Type B pancreatic cell (in vitro differentiated cells): ENCODE measurements at regions not wholly inside any gene's neighbourhood (a gene's known extent, or its start where the extent isn't known, plus 50 kb on each side); places are given as distances from the start of the nearest gene placed in this dataset.

Source experiments
- DNase-seq: peaks from one replicate; pipeline ENCODE4 v3.0.0; 2021; ENCODE audit warnings: mixed read lengths; ENCODE audit not compliant: unreplicated experiment; ENCODE audit errors: extremely low spot score
- H3K27ac Mint-ChIP-seq: 2 replicates; pipeline ENCODE4 v1.8.0; 2021; ENCODE audit warnings: mild to moderate bottlenecking, mixed read lengths
- H3K27me3 Mint-ChIP-seq: 2 replicates; pipeline ENCODE4 v1.8.0; 2021; ENCODE audit warnings: mixed read lengths
- H3K36me3 Mint-ChIP-seq: 2 replicates; pipeline ENCODE4 v1.8.0; 2021; ENCODE audit warnings: mixed read lengths
- H3K4me1 Mint-ChIP-seq: one replicate; pipeline ENCODE4 v1.8.0; 2021; ENCODE audit warnings: mixed read lengths; ENCODE audit not compliant: unreplicated experiment
- H3K4me3 Mint-ChIP-seq: 2 replicates; pipeline ENCODE4 v1.8.0; 2021; ENCODE audit warnings: mild to moderate bottlenecking, mixed read lengths
- H3K9me3 Mint-ChIP-seq: 2 replicates; pipeline ENCODE4 v1.8.0; 2021; ENCODE audit warnings: mixed read lengths
- CTCF ChIP-seq: fragments of 200-600 bp; sonication (generic); conservative IDR thresholded peaks from 2 replicates; pipeline ENCODE4 v1.5.0; 2021; ENCODE audit warnings: antibody characterized with exemption, mild to moderate bottlenecking

DNA sequence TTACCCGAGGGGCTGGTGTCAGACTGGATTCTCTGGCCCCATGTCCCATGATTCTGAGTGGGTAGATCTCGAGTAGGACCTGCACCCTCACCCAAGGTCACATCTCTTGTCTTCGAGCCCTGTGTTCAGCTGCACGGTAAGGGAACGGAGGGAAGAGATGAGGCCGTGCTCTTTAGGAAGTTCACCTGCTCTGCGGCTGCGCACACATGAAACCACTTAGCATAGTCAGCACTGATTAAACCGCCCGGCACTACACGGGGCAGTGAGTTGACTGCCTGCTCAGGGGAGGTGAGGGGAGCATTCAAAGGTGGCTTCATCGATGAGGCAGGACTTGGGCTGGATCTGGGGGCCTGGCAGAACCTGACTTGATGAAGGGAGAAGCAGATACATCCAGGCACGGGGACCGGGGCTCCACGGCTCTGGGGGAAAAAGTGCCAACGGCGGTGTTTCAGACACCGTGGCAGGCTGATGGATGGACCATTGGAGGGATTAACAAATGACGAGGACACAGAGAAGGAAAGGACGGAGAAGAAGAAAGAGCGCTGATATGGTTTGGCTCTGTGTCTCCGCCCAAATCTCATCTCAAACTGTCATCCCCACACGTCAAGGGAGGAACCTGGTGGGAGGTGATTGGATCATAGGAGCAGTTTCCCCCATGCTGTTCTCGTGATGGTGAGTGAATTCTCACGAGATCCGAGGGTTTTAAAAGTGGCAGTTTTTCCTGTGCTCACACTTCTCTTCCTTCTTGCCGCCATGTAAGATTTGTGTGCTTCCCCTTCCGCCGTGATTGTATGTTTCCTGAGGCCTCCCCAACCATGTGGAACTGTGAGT is 248.6 kb downstream of the CYP26B1 start:
- no peak for TF ChIP-seq CTCF
- no peaks in the 10 kb centered on the region for H3K36me3 Mint-ChIP-seq

DNA sequence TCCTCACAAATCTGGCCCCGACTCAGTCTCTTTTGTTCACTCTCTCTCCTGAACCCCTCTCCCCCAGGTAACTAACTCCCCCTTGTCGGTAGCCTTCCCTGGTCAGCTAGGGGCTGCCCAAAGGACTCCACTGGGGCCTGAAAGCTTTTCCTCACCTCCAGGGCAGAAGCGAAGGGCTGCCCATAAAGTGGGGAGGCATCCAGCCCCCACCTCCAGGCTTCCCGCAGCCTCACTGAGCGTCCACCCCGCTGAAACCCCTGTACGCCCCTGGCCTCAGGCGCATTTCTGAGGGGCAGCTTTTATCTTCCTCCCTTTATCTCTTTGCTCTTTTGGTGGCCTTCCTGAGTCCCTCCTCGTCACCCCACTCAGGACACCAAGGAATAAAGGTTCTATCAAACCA is 249.3 kb downstream of the CYP26B1 start:
- peaks cover 40% of the 10 kb centered on the region for H3K27me3 Mint-ChIP-seq
- no peaks in the 10 kb centered on the region for H3K9me3 Mint-ChIP-seq
- H3K4me1 Mint-ChIP-seq: peaks cover 15% of the 10 kb centered on the region
- no peak for TF ChIP-seq CTCF
- no peak overlapping the region for H3K4me3 Mint-ChIP-seq
- no peaks in the 10 kb centered on the region for H3K36me3 Mint-ChIP-seq
- DNase-seq: no peak
- no peak overlapping the region for H3K27ac Mint-ChIP-seq

More for the DNA sequence above, 248.6 kb downstream of the CYP26B1 start:
- Mint-ChIP-seq H3K9me3 (no peaks in the 10 kb centered on the region), H3K27me3 (peaks cover 40% of the 10 kb centered on the region), H3K27ac (no peak overlapping the region), H3K4me1 (peaks cover 15% of the 10 kb centered on the region), H3K4me3 (no peak overlapping the region)
- DNase-seq: peak; percentile 29

- no peaks in the 10 kb centered on the region for H3K36me3 Mint-ChIP-seq
- DNase-seq: no peak
- H3K4me3 Mint-ChIP-seq: no peak overlapping the region
- TF ChIP-seq CTCF: no peak
- H3K27ac Mint-ChIP-seq: no peak overlapping the region
- H3K27me3 Mint-ChIP-seq: peaks cover 39% of the 10 kb centered on the region
- H3K9me3 Mint-ChIP-seq: no peaks in the 10 kb centered on the region
- peaks cover 15% of the 10 kb centered on the region for H3K4me1 Mint-ChIP-seq
Observed at GRCh38 chr2:71897836-71898235, 249.8 kb downstream of the CYP26B1 start.

DNA sequence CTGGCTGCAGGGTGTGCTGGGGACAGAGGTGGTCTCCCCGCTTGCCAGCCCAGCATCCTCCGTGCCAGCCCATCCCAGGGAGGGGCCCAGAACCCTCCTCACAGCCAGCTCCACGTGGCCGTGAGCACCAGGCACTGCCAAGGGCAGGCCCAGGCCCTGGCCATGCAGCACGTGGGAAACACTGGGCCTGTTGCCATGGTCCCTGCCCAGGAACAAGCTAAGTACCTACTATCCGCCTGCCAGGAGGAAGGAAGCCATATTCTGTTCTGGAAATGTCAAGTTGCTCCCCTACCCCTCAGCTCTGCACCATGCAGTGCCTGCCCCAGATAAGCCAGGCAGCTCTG is 250.6 kb downstream of the CYP26B1 start:
- Mint-ChIP-seq H3K36me3 (no peaks in the 10 kb centered on the region), H3K9me3 (no peaks in the 10 kb centered on the region), H3K27me3 (peaks cover 32% of the 10 kb centered on the region), H3K4me3 (no peak overlapping the region), H3K27ac (no peak overlapping the region), H3K4me1 (peaks cover 15% of the 10 kb centered on the region)
- no peak for DNase-seq
- no peak for TF ChIP-seq CTCF

DNA sequence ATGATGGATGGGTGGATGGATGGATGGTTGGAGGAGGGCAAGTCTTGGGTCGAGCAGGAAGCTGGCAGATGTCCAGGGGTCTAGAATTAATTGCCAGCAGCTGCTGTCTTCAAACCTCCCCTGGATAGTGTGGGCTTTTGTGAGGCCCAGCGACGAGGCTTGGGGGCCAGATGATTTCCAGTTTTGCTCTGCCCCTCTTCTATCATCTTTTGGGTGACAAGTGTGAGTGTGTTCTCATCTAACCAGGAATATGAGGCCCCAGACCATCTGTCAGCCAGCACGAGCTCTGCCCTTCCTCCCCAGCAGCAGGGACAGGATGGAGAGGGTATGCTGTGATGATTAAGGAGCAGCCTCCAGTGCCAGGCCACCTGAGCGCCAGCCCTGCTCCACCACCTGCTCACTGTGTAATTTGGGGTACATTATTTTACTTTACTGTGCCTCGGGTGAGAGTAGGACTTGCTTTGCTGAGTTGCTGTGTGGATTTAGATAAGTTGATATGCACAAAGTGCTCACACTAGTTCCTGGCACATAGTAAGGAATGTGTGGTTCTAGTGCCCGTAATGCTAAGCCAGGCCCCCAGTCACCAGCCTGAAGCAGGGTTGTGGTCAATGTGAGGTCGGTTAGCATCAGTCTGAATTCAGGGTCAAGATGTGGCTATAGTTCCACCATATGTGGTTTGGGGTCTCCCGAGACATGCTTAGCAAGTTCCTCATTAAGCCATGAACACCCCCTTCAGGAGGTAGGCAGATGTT is 251.1 kb downstream of the CYP26B1 start:
- Mint-ChIP-seq H3K36me3 (no peaks in the 10 kb centered on the region), H3K4me3 (no peak overlapping the region), H3K4me1 (peaks cover 15% of the 10 kb centered on the region), H3K27ac (no peak overlapping the region), H3K9me3 (no peaks in the 10 kb centered on the region), H3K27me3 (peaks cover 29% of the 10 kb centered on the region)
- no peak for DNase-seq
- no peak for TF ChIP-seq CTCF
